ENCODE measurements at regions not wholly inside any gene's neighbourhood (a gene's known extent, or its start where the extent isn't known, plus 50 kb on each side); places are given as distances from the start of the nearest gene placed in this dataset.
A peak's percentile ranks its signal among the peaks of the same experiment; 100 is the strongest.

GRCh38 chr6:21993841-21994240 is 303.0 kb downstream of the PRL start:
- no peak for DNase-seq (ENCODE audit: low read depth)

- no peak for DNase-seq (ENCODE audit: low read depth)
These were observed 302.0 kb downstream of the PRL start for GRCh38 chr6:21994821-21995220.

DNA sequence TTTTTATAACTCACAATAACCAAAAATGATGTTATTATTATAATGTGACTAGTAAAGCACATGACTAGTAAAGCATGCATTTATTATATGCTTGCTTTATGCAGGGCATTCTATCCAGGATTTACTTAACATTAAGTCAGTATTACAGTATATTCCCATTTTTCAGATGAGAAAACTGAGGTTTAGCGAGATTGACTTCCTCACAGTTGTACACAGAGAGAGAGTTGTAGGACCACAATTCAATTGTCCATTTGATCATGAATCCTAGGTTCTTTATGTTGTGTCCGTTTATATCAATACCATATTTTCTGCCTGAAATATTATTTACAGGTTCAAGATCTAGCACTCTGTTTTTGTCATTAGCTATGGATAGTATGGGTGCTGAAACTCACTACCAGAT is 301.5 kb downstream of the PRL start:
- DNase-seq (ENCODE audit: low read depth) = no peak

- DNase-seq (ENCODE audit: low read depth) = no peak
These were observed 300.3 kb downstream of the PRL start for GRCh38 chr6:21996425-21997118.

DNA sequence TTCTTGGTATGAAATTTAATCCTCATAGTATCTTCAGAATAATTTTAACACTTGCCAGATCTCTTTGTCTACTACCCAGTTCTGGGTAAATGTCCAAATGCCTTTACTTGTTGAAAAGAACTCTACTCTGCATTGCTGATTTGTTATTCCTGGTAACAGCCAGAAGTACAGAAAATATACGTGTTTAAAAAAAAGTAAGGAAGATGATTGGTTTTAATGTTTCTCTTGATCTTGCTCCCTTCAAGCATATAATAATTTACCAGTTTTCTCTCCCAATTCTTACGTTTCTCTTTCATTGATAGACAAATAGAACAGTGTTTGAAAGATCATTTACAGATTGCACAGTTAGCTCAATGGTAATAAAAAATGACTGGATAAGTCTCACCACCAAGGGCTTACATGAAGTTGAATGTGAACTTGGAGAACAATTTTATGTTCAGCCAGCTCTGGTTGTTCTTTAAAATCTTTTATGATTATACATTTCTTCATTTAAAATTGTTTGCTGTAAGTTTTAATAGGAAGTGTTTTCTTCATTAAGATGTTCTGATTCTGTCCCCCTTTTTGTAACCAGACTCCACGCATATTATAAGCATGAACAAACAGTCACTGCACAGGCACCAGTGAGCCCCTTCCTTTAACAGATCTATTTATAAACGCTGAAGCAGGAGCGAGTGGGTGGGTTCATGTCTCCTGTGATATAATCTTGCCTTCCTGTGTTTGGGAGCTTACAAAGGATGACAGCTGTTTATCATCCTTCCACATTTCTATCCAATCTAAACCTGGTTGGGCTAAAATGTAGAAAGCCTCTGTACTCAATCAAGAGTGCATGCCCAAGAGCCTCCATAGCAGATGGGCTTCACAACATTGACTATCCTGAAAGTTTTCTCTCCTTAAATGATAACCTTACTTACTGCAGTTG is 299.5 kb downstream of the PRL start:
- no peak for DNase-seq (ENCODE audit: low read depth)

DNA sequence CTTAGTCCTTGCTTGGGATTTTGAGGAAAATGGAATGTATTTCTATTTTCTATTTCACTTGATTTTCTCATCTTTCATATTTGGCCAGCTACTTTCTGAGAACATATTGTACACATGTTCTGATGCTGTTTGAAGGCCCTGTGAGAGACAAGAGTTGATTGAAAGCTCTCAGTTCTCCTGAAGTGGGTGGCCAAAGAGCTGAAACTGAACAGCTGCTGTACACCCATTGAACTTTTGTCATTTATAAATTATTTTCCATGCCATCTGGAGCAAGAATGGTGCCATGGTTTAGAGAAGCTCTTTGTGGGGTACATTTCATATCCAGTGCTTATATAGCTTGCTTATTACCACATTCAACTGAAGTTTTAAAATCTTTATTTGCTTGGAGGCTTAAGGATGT is 298.3 kb downstream of the PRL start:
- DNase-seq (ENCODE audit: low read depth) = no peak

GRCh38 chr6:21999012-21999528 is 297.8 kb downstream of the PRL start:
- DNase-seq (ENCODE audit: low read depth) = peak; percentile 61

DNA sequence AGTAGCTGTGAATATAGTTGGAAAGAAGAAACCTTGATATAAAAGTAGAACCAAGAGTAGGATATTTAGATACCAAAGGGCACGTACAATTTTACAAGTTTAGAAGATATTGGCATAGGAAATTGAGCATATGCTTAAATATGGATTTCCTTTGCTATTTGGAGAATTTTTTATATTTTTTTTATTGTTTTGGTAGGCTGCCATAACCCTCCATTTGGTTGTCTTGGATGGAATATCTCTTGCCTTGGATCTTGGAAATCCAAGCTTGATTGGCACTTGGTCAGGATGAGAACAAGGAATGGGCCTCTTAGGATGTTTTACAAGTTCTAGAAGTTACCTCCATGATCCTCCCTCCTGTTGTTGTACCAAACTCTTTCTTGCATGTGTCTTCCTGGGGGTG is 297.1 kb downstream of the PRL start:
- no peak for DNase-seq (ENCODE audit: low read depth)

GRCh38 chr6:22001396-22002027 is 295.3 kb downstream of the PRL start:
- no peak for DNase-seq (ENCODE audit: low read depth)

- no peak for DNase-seq (ENCODE audit: low read depth)
These were observed 293.5 kb downstream of the PRL start for GRCh38 chr6:22003287-22003686.

GRCh38 chr6:22006795-22007194 is 290.0 kb downstream of the PRL start:
- no peak for DNase-seq (ENCODE audit: low read depth)

DNA sequence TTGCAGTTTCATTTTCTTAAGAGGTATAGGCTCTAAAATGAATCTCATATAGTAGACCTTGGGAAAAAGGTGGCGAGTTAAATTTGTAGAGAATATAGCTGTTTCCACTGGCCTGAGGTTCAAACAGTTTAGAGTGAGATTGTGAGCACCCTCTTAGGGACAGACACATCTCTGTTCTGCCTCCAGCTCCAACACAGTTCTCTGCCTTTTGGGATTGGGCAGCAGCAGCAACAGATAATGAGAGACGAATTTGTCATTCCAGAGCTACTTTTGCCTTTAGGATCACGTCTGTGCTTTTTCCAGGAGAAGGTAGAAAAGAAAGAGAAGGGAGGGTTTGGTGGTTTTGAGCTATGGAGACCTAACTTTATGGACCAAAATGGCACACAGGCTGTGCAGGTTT is 289.4 kb downstream of the PRL start:
- DNase-seq (ENCODE audit: low read depth) = no peak

DNA sequence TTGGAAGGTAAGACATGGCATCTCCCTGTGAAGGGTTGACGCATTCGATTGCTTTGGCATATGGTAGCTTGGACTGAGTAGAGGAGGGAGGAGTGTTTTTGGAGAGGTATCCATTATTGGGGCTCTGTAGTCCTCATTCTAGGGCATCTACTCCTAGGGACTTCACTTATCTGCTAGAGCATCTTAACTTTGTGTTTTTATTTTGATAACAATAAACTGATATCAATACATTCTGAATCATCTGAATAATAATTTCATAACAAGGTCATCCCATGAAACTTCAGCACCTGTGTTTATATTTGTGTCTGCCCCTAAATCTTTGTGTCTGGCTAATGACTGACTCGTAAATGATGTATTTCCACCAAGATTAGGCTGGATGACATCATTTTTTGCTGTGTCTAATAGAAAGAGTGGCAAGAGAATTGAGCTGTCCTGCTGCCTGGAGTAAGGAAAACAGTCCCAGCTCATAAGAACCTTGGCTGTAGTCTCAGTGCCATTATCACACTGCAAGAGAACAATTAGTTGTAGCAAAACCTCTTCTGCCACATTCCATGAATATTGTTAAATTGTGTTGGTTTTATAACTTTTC is 288.5 kb downstream of the PRL start:
- no peak for DNase-seq (ENCODE audit: low read depth)

DNA sequence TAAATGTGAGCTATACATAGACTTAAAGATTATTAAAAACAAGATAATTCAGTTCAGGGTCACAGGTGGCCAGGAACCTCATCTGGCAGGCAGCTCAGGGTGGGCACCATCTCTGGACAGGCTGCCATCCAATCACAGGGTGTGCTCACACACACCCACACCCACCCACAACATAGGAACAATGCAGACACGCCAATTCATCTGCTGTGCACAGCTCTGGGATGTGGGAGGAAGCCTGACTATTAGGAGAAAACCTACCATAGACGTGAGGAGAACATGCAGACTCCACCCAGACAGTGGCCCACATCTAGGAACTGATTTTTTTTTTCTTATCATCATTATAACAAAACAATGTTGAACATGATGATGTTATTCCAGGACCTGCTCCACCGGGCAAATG is 286.7 kb downstream of the PRL start:
- no peak for DNase-seq (ENCODE audit: low read depth)

- DNase-seq (ENCODE audit: low read depth) = no peak
These were observed 281.6 kb downstream of the PRL start for GRCh38 chr6:22015216-22015615.

DNA sequence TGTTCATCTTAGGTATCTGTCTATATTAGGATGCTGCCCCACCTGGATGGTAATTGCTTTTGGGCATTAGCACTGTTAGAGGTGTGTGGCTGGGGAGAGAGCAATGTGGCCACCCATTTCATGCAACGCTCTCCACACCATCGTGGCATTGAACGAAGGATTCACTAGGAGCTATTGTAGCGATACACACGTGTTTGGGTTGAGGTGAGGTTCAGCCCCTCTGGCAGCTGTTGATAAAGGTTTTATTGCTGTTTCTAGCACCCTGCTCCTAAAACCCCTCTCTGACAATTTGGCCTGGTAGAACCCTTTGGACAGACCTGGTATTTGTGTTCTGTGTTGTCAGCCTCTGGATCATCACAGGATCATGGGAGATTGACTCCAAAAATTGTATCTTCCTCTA is 280.9 kb downstream of the PRL start:
- no peak for DNase-seq (ENCODE audit: low read depth)

DNA sequence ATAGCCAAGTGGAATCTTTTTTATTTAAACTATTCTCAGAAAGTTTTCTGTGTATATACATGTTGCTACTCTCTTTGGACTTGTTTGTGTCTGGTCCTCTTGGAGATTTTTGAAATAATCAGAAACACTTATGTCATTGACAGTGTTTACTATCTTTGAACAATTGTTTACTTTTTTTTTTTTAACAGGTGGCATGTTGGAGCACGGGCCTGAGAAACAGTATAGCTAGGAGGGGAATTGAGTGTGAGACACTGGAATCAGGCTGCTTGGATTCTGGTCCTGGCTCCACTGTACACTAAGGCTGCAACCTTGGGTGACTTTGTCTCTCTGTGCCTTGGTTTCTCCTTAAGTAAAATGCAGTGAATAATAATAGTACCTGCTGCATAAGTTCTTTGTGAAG is 279.6 kb downstream of the PRL start:
- DNase-seq (ENCODE audit: low read depth) = no peak

DNA sequence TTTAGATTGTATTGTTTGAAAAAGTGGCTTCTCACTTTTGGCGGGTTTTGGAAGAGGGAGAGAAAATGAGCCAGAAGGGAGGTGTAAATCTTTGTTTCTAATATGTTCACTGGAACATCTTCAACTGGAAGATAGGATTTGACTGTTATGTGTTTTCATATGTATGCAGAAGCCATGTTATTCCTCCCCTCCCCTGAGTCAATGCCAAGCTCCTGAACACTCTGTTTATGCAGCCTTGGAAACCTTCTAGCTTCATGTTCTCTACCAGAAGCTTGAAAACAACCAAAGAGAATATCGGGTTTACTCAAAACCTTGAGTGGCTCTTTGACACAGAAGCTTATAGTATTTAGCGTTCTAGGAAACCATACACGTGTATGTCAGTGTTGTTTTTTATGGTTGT is 279.1 kb downstream of the PRL start:
- no peak for DNase-seq (ENCODE audit: low read depth)

- no peak for DNase-seq (ENCODE audit: low read depth)
These were observed 277.0 kb downstream of the PRL start for GRCh38 chr6:22019857-22020256.

DNA sequence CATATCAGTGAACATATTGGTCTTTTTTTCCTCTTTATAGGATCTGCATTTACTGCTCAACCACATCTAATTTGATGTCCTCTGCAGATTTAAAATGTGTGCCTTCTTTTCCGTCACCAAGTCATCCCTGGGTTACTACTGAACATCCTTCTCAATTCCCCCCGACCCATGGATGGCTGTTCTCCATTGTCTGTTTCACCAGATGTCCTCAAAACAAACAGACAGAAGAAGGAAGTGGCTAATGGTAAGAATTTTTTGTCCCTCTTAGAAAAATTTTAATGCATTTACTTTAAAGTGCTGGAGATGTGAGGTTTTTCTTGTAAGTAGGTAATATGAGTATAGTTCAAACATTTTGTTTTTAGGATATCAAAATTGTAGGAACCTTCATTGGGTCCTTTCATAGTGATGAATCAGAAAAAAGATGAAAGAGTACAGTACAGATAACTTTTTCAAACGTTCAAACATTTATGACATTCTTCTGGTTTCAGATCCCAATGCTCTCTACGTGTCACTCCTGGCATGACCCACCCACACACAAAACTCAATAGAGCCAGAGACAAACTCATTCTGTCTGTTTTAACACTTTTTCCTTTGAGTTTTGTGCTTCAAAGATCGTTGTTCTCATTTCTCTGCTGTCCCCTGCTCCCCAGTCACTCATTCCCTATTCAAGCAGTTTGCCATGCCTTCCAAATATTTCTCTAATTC is 276.4 kb downstream of the PRL start:
- DNase-seq (ENCODE audit: low read depth) = no peak

- DNase-seq (ENCODE audit: low read depth) = no peak
These were observed 274.9 kb downstream of the PRL start for GRCh38 chr6:22021966-22022365.

GRCh38 chr6:22023937-22024336 is 272.9 kb downstream of the PRL start:
- DNase-seq (ENCODE audit: low read depth) = no peak

All from renal cortical epithelial cell (primary cell).